ENCODE measurements at regions not wholly inside any gene's neighbourhood (a gene's known extent, or its start where the extent isn't known, plus 50 kb on each side); places are given as distances from the start of the nearest gene placed in this dataset.
A peak's percentile ranks its signal among the peaks of the same experiment; 100 is the strongest.

DNA sequence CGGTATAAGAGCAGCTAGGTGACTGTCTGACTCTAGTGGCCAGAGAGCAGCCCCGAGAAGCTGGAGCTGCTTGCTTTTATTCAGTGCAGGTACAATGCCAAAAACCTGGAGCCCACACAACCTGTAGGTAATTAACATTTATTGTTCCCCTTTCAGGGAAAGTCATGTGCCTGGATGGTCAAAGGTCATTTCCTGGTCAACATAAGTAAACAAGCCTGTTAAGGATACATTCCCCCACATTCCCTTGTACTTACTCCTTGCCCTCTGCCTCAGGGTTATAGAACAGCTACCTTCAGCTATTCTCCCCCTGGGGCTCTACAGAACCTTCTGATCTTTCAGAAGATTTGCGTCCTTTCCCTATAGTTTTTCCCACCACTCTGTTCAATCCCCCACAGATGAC is 253.4 kb downstream of the TMA16 start:
- TF ChIP-seq, protein P1, sequence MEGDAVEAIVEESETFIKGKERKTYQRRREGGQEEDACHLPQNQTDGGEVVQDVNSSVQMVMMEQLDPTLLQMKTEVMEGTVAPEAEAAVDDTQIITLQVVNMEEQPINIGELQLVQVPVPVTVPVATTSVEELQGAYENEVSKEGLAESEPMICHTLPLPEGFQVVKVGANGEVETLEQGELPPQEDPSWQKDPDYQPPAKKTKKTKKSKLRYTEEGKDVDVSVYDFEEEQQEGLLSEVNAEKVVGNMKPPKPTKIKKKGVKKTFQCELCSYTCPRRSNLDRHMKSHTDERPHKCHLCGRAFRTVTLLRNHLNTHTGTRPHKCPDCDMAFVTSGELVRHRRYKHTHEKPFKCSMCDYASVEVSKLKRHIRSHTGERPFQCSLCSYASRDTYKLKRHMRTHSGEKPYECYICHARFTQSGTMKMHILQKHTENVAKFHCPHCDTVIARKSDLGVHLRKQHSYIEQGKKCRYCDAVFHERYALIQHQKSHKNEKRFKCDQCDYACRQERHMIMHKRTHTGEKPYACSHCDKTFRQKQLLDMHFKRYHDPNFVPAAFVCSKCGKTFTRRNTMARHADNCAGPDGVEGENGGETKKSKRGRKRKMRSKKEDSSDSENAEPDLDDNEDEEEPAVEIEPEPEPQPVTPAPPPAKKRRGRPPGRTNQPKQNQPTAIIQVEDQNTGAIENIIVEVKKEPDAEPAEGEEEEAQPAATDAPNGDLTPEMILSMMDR (IDR thresholded peaks at IDR 0.05): no peak
- Histone ChIP-seq H3K27ac (no peak overlapping the region), H3K36me3 (no peaks in the 10 kb centered on the region), H3K27me3 (no peaks in the 10 kb centered on the region), H3K4me1 (no peaks in the 10 kb centered on the region), H3K9me3 (no peaks in the 10 kb centered on the region), H3K4me3 (no peak overlapping the region)
- DNase-seq (ENCODE audit: low spot score): no peak

DNA sequence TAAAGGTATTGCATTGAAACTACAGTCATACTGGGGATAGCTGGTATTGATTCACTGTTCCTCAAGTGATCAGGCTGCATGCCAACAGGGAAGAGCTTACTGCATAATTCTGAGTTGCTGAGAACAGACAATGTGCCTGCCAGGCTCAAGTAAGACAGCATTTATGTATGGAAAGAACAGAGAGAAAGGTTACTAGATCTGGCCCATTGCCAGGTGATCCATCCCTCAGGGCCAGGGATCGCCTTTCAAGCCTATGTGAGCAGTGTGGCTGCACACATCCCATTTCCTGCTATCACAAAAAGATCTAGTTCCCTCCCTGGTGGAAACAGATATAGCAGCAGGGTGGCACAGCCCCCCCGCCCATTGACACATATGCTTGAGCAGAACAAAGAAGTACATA is 254.0 kb downstream of the TMA16 start:
- Histone ChIP-seq H3K27ac (no peak overlapping the region), H3K27me3 (no peaks in the 10 kb centered on the region), H3K9me3 (no peaks in the 10 kb centered on the region), H3K36me3 (no peaks in the 10 kb centered on the region), H3K4me3 (no peak overlapping the region), H3K4me1 (no peaks in the 10 kb centered on the region)
- DNase-seq (ENCODE audit: low spot score): no peak
- TF ChIP-seq, protein P1 (IDR thresholded peaks at IDR 0.05): no peak

DNA sequence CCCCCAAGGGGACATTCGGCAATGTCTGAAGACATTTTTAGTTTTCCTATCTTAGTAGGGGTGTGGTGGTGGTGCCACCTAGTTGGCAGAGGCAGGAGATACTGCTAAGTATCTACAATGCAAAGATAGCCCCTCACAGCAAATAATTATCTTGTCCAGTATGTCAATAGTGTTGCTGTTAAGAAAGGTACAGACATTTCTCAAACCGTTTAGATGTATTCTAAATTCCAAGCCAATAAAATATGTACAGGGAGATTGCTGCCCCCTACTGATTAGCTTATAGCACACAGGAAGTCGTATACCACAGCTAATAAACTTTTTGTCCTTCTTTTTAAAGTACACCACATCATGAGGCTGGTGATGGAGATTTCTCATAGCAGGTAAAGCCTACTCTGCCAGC is 260.5 kb downstream of the TMA16 start:
- no peak for DNase-seq (ENCODE audit: low spot score)
- no peaks in the 10 kb centered on the region for H3K27me3 ChIP-seq
- H3K4me1 ChIP-seq: no peaks in the 10 kb centered on the region
- H3K27ac ChIP-seq: no peak overlapping the region
- H3K36me3 ChIP-seq: no peaks in the 10 kb centered on the region
- H3K4me3 ChIP-seq: no peak overlapping the region
- H3K9me3 ChIP-seq: no peaks in the 10 kb centered on the region
- TF ChIP-seq, protein P1 (IDR thresholded peaks at IDR 0.05): peak in 1 of 2 donors; percentile 14

DNA sequence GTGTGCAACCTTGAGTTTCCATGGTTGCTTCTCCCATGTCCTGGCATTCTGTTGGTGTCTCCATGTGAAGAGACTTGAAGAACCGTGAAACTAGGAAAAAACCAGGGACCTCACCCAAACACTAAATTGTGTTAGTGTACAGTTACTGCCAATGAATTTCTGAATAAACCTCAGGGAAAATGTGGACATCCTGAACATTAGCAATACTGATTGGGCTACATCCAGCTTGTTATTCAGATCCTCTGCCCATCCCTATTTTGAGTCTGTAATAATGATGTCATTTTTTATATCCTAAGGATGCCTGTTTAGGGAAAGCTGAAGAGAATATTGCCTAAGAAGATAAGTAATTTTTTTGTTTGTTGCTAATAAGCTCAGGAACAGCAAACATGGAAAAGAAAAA is 262.7 kb downstream of the TMA16 start:
- Histone ChIP-seq H3K4me1 (no peaks in the 10 kb centered on the region), H3K27ac (no peak overlapping the region), H3K27me3 (no peaks in the 10 kb centered on the region), H3K4me3 (no peak overlapping the region), H3K9me3 (no peaks in the 10 kb centered on the region), H3K36me3 (no peaks in the 10 kb centered on the region)
- no peak for DNase-seq (ENCODE audit: low spot score)
- TF ChIP-seq, protein P1 (IDR thresholded peaks at IDR 0.05): no peak

DNA sequence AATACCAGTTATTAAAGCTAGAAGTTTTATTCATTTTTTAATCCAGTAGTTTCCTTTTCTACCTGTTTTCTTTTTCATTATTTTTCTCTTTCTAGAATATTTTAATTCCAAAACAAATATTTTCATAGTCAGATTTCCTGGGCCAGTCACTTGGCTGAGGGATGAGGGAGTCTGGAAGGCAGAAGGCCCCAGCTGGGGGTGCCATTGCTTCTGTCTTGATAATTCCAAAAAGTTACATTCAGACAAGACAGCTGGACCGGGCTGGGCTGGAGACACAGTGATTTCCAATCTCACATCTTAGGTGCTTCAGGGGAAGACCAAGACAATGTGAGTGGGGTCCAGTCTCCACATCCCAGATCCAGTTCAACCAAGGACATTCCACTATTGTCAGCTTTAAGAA is 263.5 kb downstream of the TMA16 start:
- no peaks in the 10 kb centered on the region for H3K36me3 ChIP-seq
- no peak overlapping the region for H3K4me3 ChIP-seq
- TF ChIP-seq, protein P1 (IDR thresholded peaks at IDR 0.05): no peak
- DNase-seq (ENCODE audit: low spot score): no peak
- H3K27ac ChIP-seq: no peak overlapping the region
- H3K4me1 ChIP-seq: no peaks in the 10 kb centered on the region
- no peaks in the 10 kb centered on the region for H3K9me3 ChIP-seq
- no peaks in the 10 kb centered on the region for H3K27me3 ChIP-seq

DNA sequence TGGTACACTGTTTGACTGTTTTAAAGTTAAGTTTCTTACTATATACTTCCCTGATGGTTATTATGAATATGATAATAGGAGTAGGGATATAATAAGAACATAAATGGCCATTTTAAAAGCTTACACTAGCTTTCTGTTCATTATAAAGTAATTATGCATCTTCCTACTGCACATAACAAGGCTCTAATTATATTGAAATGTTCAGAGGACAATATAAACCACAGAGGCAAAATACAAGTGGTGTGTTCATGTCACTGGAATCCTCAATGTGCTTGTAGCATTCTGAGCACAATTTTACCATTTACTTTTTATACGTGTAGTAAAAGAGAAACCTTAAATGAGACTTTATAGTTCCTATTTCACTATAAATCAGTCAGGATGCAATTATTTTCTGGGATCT is 268.3 kb downstream of the TMA16 start:
- Histone ChIP-seq H3K27ac (no peak overlapping the region), H3K9me3 (no peaks in the 10 kb centered on the region), H3K27me3 (no peaks in the 10 kb centered on the region), H3K36me3 (no peaks in the 10 kb centered on the region), H3K4me3 (no peak overlapping the region), H3K4me1 (no peaks in the 10 kb centered on the region)
- no peak for DNase-seq (ENCODE audit: low spot score)
- TF ChIP-seq, protein P1 (IDR thresholded peaks at IDR 0.05): no peak

All from right atrium auricular region (tissue), 2 donors.